NT2/D1 (cell line): ENCODE measurements at regions not wholly inside any gene's neighbourhood (a gene's known extent, or its start where the extent isn't known, plus 50 kb on each side); places are given as distances from the start of the nearest gene placed in this dataset.

Experiments
- DNase-seq: peaks from one replicate; pipeline ENCODE4 v3.0.0-alpha.2; 2011; ENCODE audit warnings: low read depth, low spot score
- H3K27me3 ChIP-seq: 2 replicates; pipeline ENCODE4 v1.6.0; 2011; ENCODE audit warnings: mild to moderate bottlenecking; ENCODE audit not compliant: insufficient read length, insufficient read depth
- H3K36me3 ChIP-seq: 2 replicates; pipeline ENCODE4 v1.6.1; 2011; ENCODE audit warnings: mild to moderate bottlenecking, low read length, mixed read lengths; ENCODE audit not compliant: insufficient read depth, insufficient read length
- H3K4me1 ChIP-seq: 2 replicates; pipeline ENCODE4 v1.5.1; 2011; ENCODE audit not compliant: insufficient read depth, insufficient read length
- H3K4me3 ChIP-seq: 2 replicates; pipeline ENCODE4 v1.5.1; 2011; ENCODE audit warnings: low read depth; ENCODE audit not compliant: insufficient read length
- H3K9ac ChIP-seq: 2 replicates; pipeline ENCODE4 v1.6.0; 2011; ENCODE audit warnings: low read depth; ENCODE audit not compliant: insufficient read length
- H3K9me3 ChIP-seq: 2 replicates; pipeline ENCODE4 v1.5.1; 2011; ENCODE audit warnings: mild to moderate bottlenecking, low read length; ENCODE audit not compliant: insufficient read depth
- SUZ12 ChIP-seq: IDR thresholded peaks from 2 replicates; pipeline ENCODE4 v1.6.1; 2011; ENCODE audit not compliant: insufficient read length, insufficient read depth; ENCODE audit errors: extremely low read depth
- YY1 ChIP-seq: IDR thresholded peaks from 2 replicates; pipeline ENCODE4 v1.6.1; 2011; ENCODE audit not compliant: insufficient read length, insufficient read depth
- ZNF274 ChIP-seq: IDR thresholded peaks from 2 replicates; pipeline ENCODE4 v1.6.1; 2011; ENCODE audit warnings: mild to moderate bottlenecking, low read depth, low read length

GRCh38 chr14:84657911-84658310 is 872.0 kb upstream of the FLRT2 start:
- H3K4me3 ChIP-seq, result no peak overlapping the region
- no peaks in the 10 kb centered on the region for H3K27me3 ChIP-seq
- TF ChIP-seq YY1, result no peak
- no peak for TF ChIP-seq ZNF274
- TF ChIP-seq SUZ12, result no peak
- no peak for DNase-seq
- H3K9me3 ChIP-seq, result no peaks in the 10 kb centered on the region
- no peaks in the 10 kb centered on the region for H3K4me1 ChIP-seq
- H3K9ac ChIP-seq, result no peak overlapping the region
- no peaks in the 10 kb centered on the region for H3K36me3 ChIP-seq

GRCh38 chr14:84670796-84671195 is 859.1 kb upstream of the FLRT2 start:
- Histone ChIP-seq H3K4me3 (no peak overlapping the region), H3K27me3 (no peaks in the 10 kb centered on the region), H3K36me3 (no peaks in the 10 kb centered on the region), H3K9me3 (no peaks in the 10 kb centered on the region), H3K4me1 (no peaks in the 10 kb centered on the region), H3K9ac (no peak overlapping the region)
- no peak for TF ChIP-seq YY1
- no peak for TF ChIP-seq SUZ12
- TF ChIP-seq ZNF274, result no peak
- DNase-seq, result no peak

DNA sequence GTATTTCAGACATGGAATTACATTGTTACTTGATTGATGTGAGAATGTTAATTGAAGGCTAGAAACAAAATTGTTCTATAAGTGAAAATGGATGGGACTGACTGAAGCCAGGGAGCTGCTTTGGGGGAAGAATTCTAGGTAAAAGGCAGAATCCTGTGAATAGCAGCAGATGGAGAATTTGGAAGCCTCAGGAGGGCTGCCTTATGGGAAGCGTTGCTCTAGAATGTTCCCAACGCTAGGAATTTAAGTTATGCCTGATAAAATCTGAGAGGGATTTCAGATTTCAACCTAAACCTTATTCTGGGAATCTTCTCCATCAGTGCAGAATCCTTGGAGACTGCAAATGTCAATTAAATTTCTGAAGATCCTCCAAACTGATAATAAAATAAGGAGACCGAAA is 858.2 kb upstream of the FLRT2 start:
- no peak for DNase-seq
- Histone ChIP-seq H3K9me3 (no peaks in the 10 kb centered on the region), H3K4me3 (no peak overlapping the region), H3K4me1 (no peaks in the 10 kb centered on the region), H3K9ac (no peak overlapping the region), H3K27me3 (no peaks in the 10 kb centered on the region), H3K36me3 (no peaks in the 10 kb centered on the region)
- TF ChIP-seq SUZ12 (no peak), YY1 (no peak)

DNA sequence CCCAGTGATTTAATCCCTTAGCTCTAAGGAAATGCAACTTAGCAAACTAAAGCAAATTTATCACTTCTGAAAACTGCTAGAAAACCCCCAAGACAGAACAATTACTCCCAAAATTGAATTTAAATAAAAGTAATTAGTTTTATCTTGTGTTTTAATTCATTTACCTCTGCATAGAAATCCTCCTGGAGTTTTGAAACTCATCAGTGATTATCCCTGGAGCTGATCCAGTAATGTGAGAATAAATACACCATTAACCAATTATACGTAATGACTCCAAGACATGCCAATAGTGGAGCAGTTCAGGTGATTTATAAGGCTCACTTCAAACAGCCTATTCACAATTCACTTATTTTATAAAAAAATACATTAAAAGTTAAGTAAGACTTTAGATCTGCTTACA is 855.3 kb upstream of the FLRT2 start:
- H3K4me1 ChIP-seq, result no peaks in the 10 kb centered on the region
- H3K9ac ChIP-seq, result no peak overlapping the region
- H3K27me3 ChIP-seq, result no peaks in the 10 kb centered on the region
- no peaks in the 10 kb centered on the region for H3K9me3 ChIP-seq
- H3K36me3 ChIP-seq, result no peaks in the 10 kb centered on the region
- TF ChIP-seq YY1 (no peak), SUZ12 (no peak)
- no peak for DNase-seq
- no peak overlapping the region for H3K4me3 ChIP-seq

- no peak for TF ChIP-seq YY1
- Histone ChIP-seq H3K36me3 (no peaks in the 10 kb centered on the region), H3K9me3 (no peaks in the 10 kb centered on the region), H3K4me1 (no peaks in the 10 kb centered on the region), H3K4me3 (no peak overlapping the region), H3K27me3 (no peaks in the 10 kb centered on the region), H3K9ac (no peak overlapping the region)
- DNase-seq, result no peak
These were observed 843.4 kb upstream of the FLRT2 start for GRCh38 chr14:84686550-84686949.

- no peak overlapping the region for H3K4me3 ChIP-seq
- no peak for TF ChIP-seq YY1
- TF ChIP-seq ZNF274, result no peak
- no peak for TF ChIP-seq SUZ12
- no peak overlapping the region for H3K9ac ChIP-seq
- no peaks in the 10 kb centered on the region for H3K9me3 ChIP-seq
- H3K4me1 ChIP-seq, result no peaks in the 10 kb centered on the region
- DNase-seq, result no peak
- H3K27me3 ChIP-seq, result no peaks in the 10 kb centered on the region
- H3K36me3 ChIP-seq, result no peaks in the 10 kb centered on the region
These were observed 841.5 kb upstream of the FLRT2 start for GRCh38 chr14:84688297-84689025.

- TF ChIP-seq ZNF274 (no peak), SUZ12 (no peak), YY1 (no peak)
- Histone ChIP-seq H3K4me3 (no peak overlapping the region), H3K9me3 (no peaks in the 10 kb centered on the region), H3K9ac (no peak overlapping the region), H3K36me3 (no peaks in the 10 kb centered on the region), H3K4me1 (no peaks in the 10 kb centered on the region), H3K27me3 (no peaks in the 10 kb centered on the region)
- DNase-seq, result no peak
These were observed 835.8 kb upstream of the FLRT2 start for GRCh38 chr14:84694161-84694560.
